ENCODE measurements at regions not wholly inside any gene's neighbourhood (a gene's known extent, or its start where the extent isn't known, plus 50 kb on each side); places are given as distances from the start of the nearest gene placed in this dataset.

DNA sequence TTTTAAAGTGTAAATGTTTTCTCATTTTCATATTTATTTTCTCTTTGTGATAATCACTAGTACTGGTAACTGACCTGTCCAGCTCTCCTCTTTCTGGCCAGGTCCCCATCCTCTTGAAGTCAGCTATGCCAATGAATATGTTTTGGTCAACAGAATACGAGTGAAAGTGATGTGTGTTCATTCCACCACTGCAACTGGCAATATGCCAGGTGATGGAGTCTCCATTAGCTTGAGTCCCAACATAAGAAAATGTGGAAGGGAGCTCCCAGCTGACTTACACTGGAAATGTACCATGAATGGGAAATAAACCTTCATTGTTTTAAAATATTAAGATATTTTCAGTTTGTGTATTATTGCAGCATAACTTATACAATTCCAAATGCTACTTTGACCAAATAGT, 75.8 kb downstream of the CCDC34 start:
- no peak overlapping the region for H3K4me3 ChIP-seq (replicated peaks; ENCODE audit: low read depth, low read length)
- no peak for DNase-seq (ENCODE audit: extremely low read depth, low read depth)
- TF ChIP-seq, protein P1, sequence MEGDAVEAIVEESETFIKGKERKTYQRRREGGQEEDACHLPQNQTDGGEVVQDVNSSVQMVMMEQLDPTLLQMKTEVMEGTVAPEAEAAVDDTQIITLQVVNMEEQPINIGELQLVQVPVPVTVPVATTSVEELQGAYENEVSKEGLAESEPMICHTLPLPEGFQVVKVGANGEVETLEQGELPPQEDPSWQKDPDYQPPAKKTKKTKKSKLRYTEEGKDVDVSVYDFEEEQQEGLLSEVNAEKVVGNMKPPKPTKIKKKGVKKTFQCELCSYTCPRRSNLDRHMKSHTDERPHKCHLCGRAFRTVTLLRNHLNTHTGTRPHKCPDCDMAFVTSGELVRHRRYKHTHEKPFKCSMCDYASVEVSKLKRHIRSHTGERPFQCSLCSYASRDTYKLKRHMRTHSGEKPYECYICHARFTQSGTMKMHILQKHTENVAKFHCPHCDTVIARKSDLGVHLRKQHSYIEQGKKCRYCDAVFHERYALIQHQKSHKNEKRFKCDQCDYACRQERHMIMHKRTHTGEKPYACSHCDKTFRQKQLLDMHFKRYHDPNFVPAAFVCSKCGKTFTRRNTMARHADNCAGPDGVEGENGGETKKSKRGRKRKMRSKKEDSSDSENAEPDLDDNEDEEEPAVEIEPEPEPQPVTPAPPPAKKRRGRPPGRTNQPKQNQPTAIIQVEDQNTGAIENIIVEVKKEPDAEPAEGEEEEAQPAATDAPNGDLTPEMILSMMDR (IDR thresholded peaks at IDR 0.05; ENCODE audit: low read depth, low read length, missing control alignments), result no peak

DNA sequence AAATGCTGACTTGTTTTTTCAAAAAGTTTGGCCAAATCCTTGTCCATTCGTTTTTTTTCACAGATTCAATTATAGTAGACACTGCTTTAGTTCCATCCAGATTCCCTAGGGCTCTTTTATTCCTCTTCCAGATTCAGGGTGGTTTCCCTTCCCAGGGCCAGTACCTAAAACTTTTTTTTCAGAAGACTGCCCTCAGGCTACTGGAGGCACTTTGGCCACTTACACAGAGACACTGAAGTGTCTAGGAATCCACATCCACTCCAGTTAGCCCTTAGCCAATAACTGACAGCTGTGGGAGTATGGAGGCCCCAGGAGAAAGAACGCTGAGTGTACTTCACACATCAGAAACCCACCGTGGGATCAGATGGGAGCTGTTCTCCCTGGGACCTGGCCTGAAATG, 77.3 kb downstream of the CCDC34 start:
- TF ChIP-seq, protein P1 (IDR thresholded peaks at IDR 0.05; ENCODE audit: low read depth, low read length, missing control alignments), result no peak
- H3K4me3 ChIP-seq (replicated peaks; ENCODE audit: low read depth, low read length), result no peak overlapping the region
- DNase-seq (ENCODE audit: extremely low read depth, low read depth), result no peak

DNA sequence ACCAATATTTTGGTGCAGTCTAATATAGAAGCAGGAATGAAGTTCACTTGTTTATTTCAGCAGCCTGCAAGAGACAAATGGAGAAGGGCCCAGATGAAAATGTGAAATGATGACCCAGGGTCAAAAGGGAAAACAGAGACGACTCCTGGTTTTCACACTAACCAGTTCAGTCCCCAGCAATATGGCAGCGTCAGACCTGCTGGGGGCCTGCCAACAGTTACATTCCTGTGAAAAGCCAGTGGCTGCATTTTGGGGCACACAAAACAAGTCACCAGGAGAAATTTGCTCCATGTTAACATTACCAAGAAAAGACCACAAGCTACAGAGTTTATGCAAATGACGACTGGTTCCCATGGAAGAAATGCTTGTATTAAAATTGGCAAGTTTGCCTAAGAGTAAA, 80.2 kb downstream of the CCDC34 start:
- TF ChIP-seq, protein P1 (IDR thresholded peaks at IDR 0.05; ENCODE audit: low read depth, low read length, missing control alignments), result no peak
- no peak overlapping the region for H3K4me3 ChIP-seq (replicated peaks; ENCODE audit: low read depth, low read length)
- DNase-seq (ENCODE audit: extremely low read depth, low read depth), result no peak

DNA sequence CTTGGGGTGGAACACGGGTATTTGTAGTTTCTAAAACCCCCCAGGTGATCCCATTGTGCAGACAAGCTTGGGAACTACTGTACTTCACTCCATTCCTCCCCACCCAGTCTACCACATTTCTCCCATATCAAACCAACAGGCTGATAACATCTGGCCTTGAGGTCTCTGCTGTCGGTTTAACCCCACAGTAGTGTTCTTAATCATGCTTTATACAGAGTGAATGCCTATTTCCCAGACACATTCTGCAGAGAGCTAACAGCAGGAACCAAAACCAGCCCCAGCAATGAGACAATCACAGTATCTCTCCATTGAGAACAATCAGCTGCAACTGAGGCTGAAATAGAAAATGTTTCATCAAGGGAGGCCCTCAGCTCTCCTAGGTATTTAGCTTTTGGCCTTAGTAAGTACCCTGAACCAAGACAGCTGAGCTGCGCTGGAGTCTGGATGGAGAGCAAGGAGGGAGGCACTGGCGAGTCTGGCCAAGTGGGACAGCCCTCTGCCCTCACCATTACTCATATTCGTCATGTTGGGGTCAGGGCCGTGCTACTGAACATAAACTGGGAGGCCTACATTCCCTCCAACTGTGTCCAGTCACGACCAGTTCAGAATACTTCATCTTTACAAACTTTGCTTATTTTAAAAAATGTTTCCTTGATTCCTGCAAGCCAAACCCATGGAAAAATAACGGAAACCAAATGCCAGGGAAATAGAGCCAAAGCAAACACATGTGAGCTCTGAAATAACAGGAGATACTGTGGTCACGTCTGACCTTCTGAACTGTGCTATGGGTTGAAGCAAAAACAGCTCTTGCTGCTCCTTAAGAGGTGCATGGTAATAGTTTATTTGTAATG, 81.0 kb downstream of the CCDC34 start:
- H3K4me3 ChIP-seq (replicated peaks; ENCODE audit: low read depth, low read length), result no peak overlapping the region
- DNase-seq (ENCODE audit: extremely low read depth, low read depth), result peak; percentile 73
- TF ChIP-seq, protein P1 (IDR thresholded peaks at IDR 0.05; ENCODE audit: low read depth, low read length, missing control alignments), result no peak

DNA sequence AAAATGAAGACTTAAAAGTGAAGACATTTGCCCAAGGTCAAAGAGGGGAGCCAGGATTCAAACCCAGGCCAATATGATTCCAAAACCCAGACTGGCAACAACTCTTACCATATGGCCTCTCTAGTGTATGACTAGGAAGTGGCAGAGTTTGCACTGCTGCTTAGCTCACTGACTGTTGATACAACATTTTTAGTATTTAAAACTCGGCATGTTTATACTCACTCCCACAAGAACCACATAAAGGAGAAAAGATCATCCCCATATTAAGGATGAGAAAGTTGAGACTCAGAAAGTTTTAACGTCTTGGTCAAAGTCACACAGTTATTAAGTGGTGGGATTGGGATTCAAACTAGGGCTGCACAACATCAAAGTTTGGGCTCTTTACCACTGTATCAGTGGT, 81.7 kb downstream of the CCDC34 start:
- DNase-seq (ENCODE audit: extremely low read depth, low read depth), result no peak
- TF ChIP-seq, protein P1 (IDR thresholded peaks at IDR 0.05; ENCODE audit: low read depth, low read length, missing control alignments), result no peak
- no peak overlapping the region for H3K4me3 ChIP-seq (replicated peaks; ENCODE audit: low read depth, low read length)

DNA sequence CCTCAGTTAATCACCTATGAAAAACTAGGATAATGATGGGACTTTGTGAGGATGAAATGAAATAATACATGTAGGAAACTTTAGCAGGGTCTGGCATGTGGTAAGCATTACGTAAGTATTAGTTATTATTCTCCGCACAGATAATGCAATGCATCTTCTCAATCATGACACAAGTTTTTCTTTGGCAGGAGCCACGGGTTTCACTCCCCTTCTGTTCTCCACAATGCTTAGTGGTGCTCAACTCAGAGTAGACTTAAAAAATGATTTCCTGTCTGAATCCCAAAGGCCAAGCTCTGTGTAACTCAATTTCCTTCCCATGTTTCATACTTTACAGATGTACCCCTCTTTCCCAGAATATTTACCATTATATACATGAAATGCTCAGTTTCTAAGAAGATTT, 82.9 kb downstream of the CCDC34 start:
- no peak overlapping the region for H3K4me3 ChIP-seq (replicated peaks; ENCODE audit: low read depth, low read length)
- no peak for DNase-seq (ENCODE audit: extremely low read depth, low read depth)
- TF ChIP-seq, protein P1 (IDR thresholded peaks at IDR 0.05; ENCODE audit: low read depth, low read length, missing control alignments), result no peak
